ENCODE measurements at regions not wholly inside any gene's neighbourhood (a gene's known extent, or its start where the extent isn't known, plus 50 kb on each side); places are given as distances from the start of the nearest gene placed in this dataset.

GRCh38 chr19:16003391-16003790 is 54.6 kb downstream of the OR10H4 start:
- TF ChIP-seq CTCF (conservative IDR thresholded peaks at IDR 0.05; ENCODE audit: low read length) (no peak), EZH2phosphoT487 (IDR thresholded peaks at IDR 0.05; ENCODE audit: borderline replicate concordance) (no peak)
